SK-N-SH treated with all-trans-retinoic acid at 6 μM for 48 hours (cell line): ENCODE measurements at regions not wholly inside any gene's neighbourhood (a gene's known extent, or its start where the extent isn't known, plus 50 kb on each side); places are given as distances from the start of the nearest gene placed in this dataset.

Experiments used
- GLIS3 ChIP-seq: fragments of 250-450 bp; sonication (Bioruptor Pico); IDR thresholded peaks from 2 replicates; pipeline ENCODE4 v1.5.0; 2020; ENCODE audit warnings: mild to moderate bottlenecking, moderate library complexity
- PATZ1 ChIP-seq: fragments of 250-450 bp; sonication (Bioruptor Pico); IDR thresholded peaks from 2 replicates; pipeline ENCODE4 v1.8.0; 2020; ENCODE audit warnings: mild to moderate bottlenecking, moderate library complexity, borderline replicate concordance
- POU6F1 ChIP-seq: fragments of 250-450 bp; sonication (Bioruptor Pico); IDR thresholded peaks from 2 replicates; pipeline ENCODE4 v1.8.0; 2021; ENCODE audit warnings: low read depth, mild to moderate bottlenecking, moderate library complexity, borderline replicate concordance
- SNAI2 ChIP-seq: fragments of 250-450 bp; sonication (Bioruptor Pico); IDR thresholded peaks from 2 replicates; pipeline ENCODE4 v1.5.0; 2020; ENCODE audit warnings: mild to moderate bottlenecking, moderate library complexity
- TSHZ2 ChIP-seq: fragments of 250-450 bp; sonication (Bioruptor Pico); IDR thresholded peaks from 2 replicates; pipeline ENCODE4 v1.5.0; 2020; ENCODE audit warnings: mild to moderate bottlenecking, moderate library complexity

GRCh38 chr2:203594541-203594940 is 59.4 kb upstream of the RAPH1 start:
- TF ChIP-seq POU6F1 (CRISPR knock-in tag) (no peak), GLIS3 (CRISPR knock-in tag) (no peak), TSHZ2 (no peak), SNAI2 (no peak), PATZ1 (CRISPR knock-in tag) (no peak)
